ENCODE measurements at regions not wholly inside any gene's neighbourhood (a gene's known extent, or its start where the extent isn't known, plus 50 kb on each side); places are given as distances from the start of the nearest gene placed in this dataset.

- Mint-ChIP-seq H3K27ac (ENCODE audit: unreplicated experiment) (no peak overlapping the region), H3K4me3 (ENCODE audit: unreplicated experiment) (no peak overlapping the region), H3K9me3 (ENCODE audit: unreplicated experiment) (no peaks in the 10 kb centered on the region), H3K27me3 (ENCODE audit: unreplicated experiment) (peaks cover 10% of the 10 kb centered on the region), H3K4me1 (ENCODE audit: low read depth, unreplicated experiment) (no peaks in the 10 kb centered on the region), H3K36me3 (ENCODE audit: unreplicated experiment) (no peaks in the 10 kb centered on the region)
- no peak for TF ChIP-seq CTCF (IDR thresholded peaks at IDR 0.05; ENCODE audit: partially characterized antibody, unreplicated experiment)
- no peak for DNase-seq
These were observed 141.9 kb downstream of the RPS24 start for GRCh38 chr10:78175444-78176015.

GRCh38 chr10:78176320-78177317 is 143.0 kb downstream of the RPS24 start:
- no peak for DNase-seq
- Mint-ChIP-seq H3K27ac (ENCODE audit: unreplicated experiment) (no peak overlapping the region), H3K27me3 (ENCODE audit: unreplicated experiment) (peaks cover 16% of the 10 kb centered on the region), H3K36me3 (ENCODE audit: unreplicated experiment) (no peaks in the 10 kb centered on the region), H3K4me3 (ENCODE audit: unreplicated experiment) (no peak overlapping the region), H3K4me1 (ENCODE audit: low read depth, unreplicated experiment) (no peaks in the 10 kb centered on the region), H3K9me3 (ENCODE audit: unreplicated experiment) (no peaks in the 10 kb centered on the region)
- no peak for TF ChIP-seq CTCF (IDR thresholded peaks at IDR 0.05; ENCODE audit: partially characterized antibody, unreplicated experiment)

GRCh38 chr10:78177491-78178185 is 144.0 kb downstream of the RPS24 start:
- no peak overlapping the region for H3K4me3 Mint-ChIP-seq (ENCODE audit: unreplicated experiment)
- no peaks in the 10 kb centered on the region for H3K4me1 Mint-ChIP-seq (ENCODE audit: low read depth, unreplicated experiment)

DNA sequence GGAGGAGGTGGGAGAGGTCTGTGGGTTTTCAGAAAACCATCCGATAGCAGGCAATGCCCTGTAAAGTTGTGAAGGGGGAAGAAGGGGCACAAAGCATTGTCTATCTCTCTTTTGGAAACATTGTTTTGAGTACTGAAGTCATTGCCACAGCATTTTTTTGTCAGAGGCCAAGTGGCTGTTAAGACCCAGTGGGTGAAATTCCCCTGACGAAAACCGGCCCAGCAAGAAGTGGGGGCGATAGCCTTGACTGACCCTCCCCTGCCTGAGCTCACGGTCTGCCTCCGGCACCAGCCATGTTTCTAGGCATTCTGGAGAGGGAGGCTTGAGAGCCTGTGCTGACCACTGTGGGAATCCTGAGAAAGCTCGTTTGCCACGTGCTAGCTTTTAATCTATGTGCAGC is 144.7 kb downstream of the RPS24 start:
- no peaks in the 10 kb centered on the region for H3K4me1 Mint-ChIP-seq (ENCODE audit: low read depth, unreplicated experiment)
- no peaks in the 10 kb centered on the region for H3K9me3 Mint-ChIP-seq (ENCODE audit: unreplicated experiment)
- H3K27ac Mint-ChIP-seq (ENCODE audit: unreplicated experiment) = no peak overlapping the region
- TF ChIP-seq CTCF (IDR thresholded peaks at IDR 0.05; ENCODE audit: partially characterized antibody, unreplicated experiment) = no peak
- peaks cover 16% of the 10 kb centered on the region for H3K27me3 Mint-ChIP-seq (ENCODE audit: unreplicated experiment)
- no peak for DNase-seq
- no peaks in the 10 kb centered on the region for H3K36me3 Mint-ChIP-seq (ENCODE audit: unreplicated experiment)
- H3K4me3 Mint-ChIP-seq (ENCODE audit: unreplicated experiment) = no peak overlapping the region

More at GRCh38 chr10:78177491-78178185, 144.0 kb downstream of the RPS24 start:
- Mint-ChIP-seq H3K36me3 (ENCODE audit: unreplicated experiment) (no peaks in the 10 kb centered on the region), H3K27me3 (ENCODE audit: unreplicated experiment) (peaks cover 16% of the 10 kb centered on the region), H3K27ac (ENCODE audit: unreplicated experiment) (no peak overlapping the region), H3K9me3 (ENCODE audit: unreplicated experiment) (no peaks in the 10 kb centered on the region)
- no peak for TF ChIP-seq CTCF (IDR thresholded peaks at IDR 0.05; ENCODE audit: partially characterized antibody, unreplicated experiment)
- no peak for DNase-seq
